Natural killer cell (primary cell): ENCODE measurements at regions not wholly inside any gene's neighbourhood (a gene's known extent, or its start where the extent isn't known, plus 50 kb on each side); places are given as distances from the start of the nearest gene placed in this dataset.

Source experiments
- ATAC-seq, 3 donors: fragments of 150-1000 bp in 2 of 3; fragments of 200-7000 bp in 1 of 3; cut with Tn5 transposase; 1 replicate in 1 of 3; 2 replicates in 2 of 3; pipeline ENCODE4 v1.10.0; 2021; ENCODE audit warnings: mild to moderate bottlenecking in 2 of 3, moderate library complexity in 2 of 3
- DNase-seq, 2 donors: peaks; one replicate each; pipeline versions ENCODE4 v3.0.0 to v3.0.0-alpha.2; 2013 to 2021; ENCODE audit warnings: mixed read lengths in 1 of 2
- H3K27ac ChIP-seq: one replicate; pipeline ENCODE4 v1.5.1; 2013; ENCODE audit warnings: mild to moderate bottlenecking, low read length
- H3K27me3 ChIP-seq: one replicate; pipeline ENCODE4 v1.6.1; 2013; ENCODE audit warnings: low read length; ENCODE audit not compliant: control insufficient read depth, insufficient read depth
- H3K36me3 ChIP-seq: one replicate; pipeline ENCODE4 v1.6.1; 2013; ENCODE audit warnings: low read length; ENCODE audit not compliant: control insufficient read depth, insufficient read depth
- H3K4me1 ChIP-seq: one replicate; pipeline ENCODE4 v1.6.1; 2013; ENCODE audit warnings: low read length; ENCODE audit not compliant: control insufficient read depth, insufficient read depth
- H3K4me3 ChIP-seq: one replicate; pipeline ENCODE4 v1.5.1; 2013; ENCODE audit warnings: low read length
- H3K9me3 ChIP-seq: one replicate; pipeline ENCODE4 v1.6.1; 2013; ENCODE audit warnings: low read length; ENCODE audit not compliant: control insufficient read depth, insufficient read depth
- H3K27ac Mint-ChIP-seq, 2 donors: one replicate each; pipeline ENCODE4 v1.8.0; 2022; ENCODE audit warnings: mild to moderate bottlenecking in 2 of 2, mixed read lengths in 2 of 2, moderate library complexity in 1 of 2
- H3K27me3 Mint-ChIP-seq, 2 donors: one replicate each; pipeline ENCODE4 v1.8.0; 2022; ENCODE audit warnings: low read depth in 2 of 2, mixed read lengths in 2 of 2
- H3K36me3 Mint-ChIP-seq: one replicate; pipeline ENCODE4 v1.8.0; 2022; ENCODE audit warnings: mixed read lengths
- H3K4me1 Mint-ChIP-seq, 2 donors: one replicate each; pipeline ENCODE4 v1.8.0; 2022; ENCODE audit warnings: mixed read lengths in 2 of 2
- H3K4me3 Mint-ChIP-seq: one replicate; pipeline ENCODE4 v1.8.0; 2022; ENCODE audit warnings: mild to moderate bottlenecking, moderate library complexity, mixed read lengths
- H3K9me3 Mint-ChIP-seq, 2 donors: one replicate each; pipeline ENCODE4 v1.8.0; 2022; ENCODE audit warnings: mixed read lengths in 2 of 2
- CTCF ChIP-seq: fragments of 200-600 bp; IDR thresholded peaks from one replicate; pipeline ENCODE4 v1.8.0; 2022; ENCODE audit warnings: antibody characterized with exemption
- WGBS: methylation state at CpG from one replicate; pipeline ENCODE4 v1.1.7; 2013; ENCODE audit warnings: missing lambda C conversion rate; ENCODE audit not compliant: insufficient coverage; 5-methylcytosine and 5-hydroxymethylcytosine counted together
- intact Hi-C: fragments of 100-400 bp; cut with micrococcal nuclease; formaldehyde crosslinking; loops from one replicate; pipeline ENCODE4 v1.14.2; 2022

- 87% methylated on average over 14 of the region's 14 CpGs for WGBS
- ATAC-seq, result no peak
These were observed 237.2 kb downstream of the NPHP4 start for GRCh38 chr1:5754817-5755551.

DNA sequence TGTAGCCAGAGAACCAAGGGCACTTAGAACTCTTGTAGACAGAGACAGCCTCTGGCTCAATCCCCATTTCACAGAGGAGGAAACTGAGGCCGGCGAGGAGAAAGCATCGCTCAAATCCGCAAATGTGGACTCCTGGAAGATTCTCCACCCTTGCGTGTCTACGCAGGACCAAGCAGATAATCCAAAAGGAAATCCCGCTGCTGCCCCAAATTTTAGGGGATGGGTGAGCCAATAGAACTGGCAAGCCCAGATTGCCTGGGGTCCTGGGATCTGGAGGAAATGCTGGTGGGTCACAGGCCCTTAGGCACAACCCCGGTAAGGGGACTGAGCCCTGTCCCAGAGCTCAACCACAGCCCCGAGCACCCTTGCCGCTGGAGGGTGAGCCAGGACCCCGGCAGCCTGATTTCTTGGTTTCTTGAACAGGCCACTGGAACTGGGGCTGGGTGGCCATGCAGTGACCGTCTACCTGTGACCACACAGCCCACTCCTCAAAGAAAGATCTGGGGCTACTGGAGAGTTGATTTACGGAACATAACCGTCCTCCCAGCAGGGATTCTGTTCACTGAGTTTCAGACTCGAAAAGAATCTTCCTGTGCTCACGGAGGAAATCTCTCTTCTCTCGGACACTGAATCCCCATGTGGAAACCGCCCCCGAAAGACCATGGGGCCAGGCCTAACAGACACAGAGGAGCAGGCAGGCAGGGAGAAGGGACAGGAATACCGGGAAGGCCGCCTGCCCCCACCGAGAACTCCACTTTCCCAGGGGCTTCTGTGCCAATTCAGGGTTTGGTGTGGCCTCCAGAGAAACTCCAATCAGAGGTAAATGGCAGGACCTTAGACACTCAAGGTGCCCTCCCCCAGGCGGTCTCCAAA lies 238.4 kb downstream of the NPHP4 start:
- DNase-seq (no peak), ATAC-seq (no peak)
- no peak for TF ChIP-seq CTCF
- Mint-ChIP-seq H3K36me3 (no peaks in the 10 kb centered on the region), H3K9me3 (no peaks in the 10 kb centered on the region), H3K4me3 (no peak overlapping the region), H3K27me3 (peaks cover 4 to 7% of the 10 kb centered on the region in 2 donors), H3K4me1 (no peaks in the 10 kb centered on the region), H3K27ac (no peak overlapping the region)
- H3K27ac ChIP-seq, result no peak overlapping the region
- no peaks in the 10 kb centered on the region for H3K4me1 ChIP-seq
- WGBS, result 88% methylated on average over 23 of the region's 23 CpGs
- no peak overlapping the region for H3K4me3 ChIP-seq
- no peaks in the 10 kb centered on the region for H3K36me3 ChIP-seq
- intact Hi-C loops, result no loop called here
- no peaks in the 10 kb centered on the region for H3K9me3 ChIP-seq
- no peaks in the 10 kb centered on the region for H3K27me3 ChIP-seq

More at GRCh38 chr1:5754817-5755551, 237.2 kb downstream of the NPHP4 start:
- Mint-ChIP-seq H3K27me3 (peaks cover 10 to 11% of the 10 kb centered on the region in 2 donors), H3K9me3 (no peaks in the 10 kb centered on the region), H3K36me3 (no peaks in the 10 kb centered on the region), H3K4me1 (no peaks in the 10 kb centered on the region), H3K27ac (no peak overlapping the region), H3K4me3 (no peak overlapping the region)
- H3K4me3 ChIP-seq, result no peak overlapping the region
- TF ChIP-seq CTCF, result no peak
- no peaks in the 10 kb centered on the region for H3K9me3 ChIP-seq
- no peaks in the 10 kb centered on the region for H3K4me1 ChIP-seq
- DNase-seq, result no peak
- no peak overlapping the region for H3K27ac ChIP-seq
- intact Hi-C loops, result no loop called here
- no peaks in the 10 kb centered on the region for H3K27me3 ChIP-seq
- H3K36me3 ChIP-seq, result no peaks in the 10 kb centered on the region

DNA sequence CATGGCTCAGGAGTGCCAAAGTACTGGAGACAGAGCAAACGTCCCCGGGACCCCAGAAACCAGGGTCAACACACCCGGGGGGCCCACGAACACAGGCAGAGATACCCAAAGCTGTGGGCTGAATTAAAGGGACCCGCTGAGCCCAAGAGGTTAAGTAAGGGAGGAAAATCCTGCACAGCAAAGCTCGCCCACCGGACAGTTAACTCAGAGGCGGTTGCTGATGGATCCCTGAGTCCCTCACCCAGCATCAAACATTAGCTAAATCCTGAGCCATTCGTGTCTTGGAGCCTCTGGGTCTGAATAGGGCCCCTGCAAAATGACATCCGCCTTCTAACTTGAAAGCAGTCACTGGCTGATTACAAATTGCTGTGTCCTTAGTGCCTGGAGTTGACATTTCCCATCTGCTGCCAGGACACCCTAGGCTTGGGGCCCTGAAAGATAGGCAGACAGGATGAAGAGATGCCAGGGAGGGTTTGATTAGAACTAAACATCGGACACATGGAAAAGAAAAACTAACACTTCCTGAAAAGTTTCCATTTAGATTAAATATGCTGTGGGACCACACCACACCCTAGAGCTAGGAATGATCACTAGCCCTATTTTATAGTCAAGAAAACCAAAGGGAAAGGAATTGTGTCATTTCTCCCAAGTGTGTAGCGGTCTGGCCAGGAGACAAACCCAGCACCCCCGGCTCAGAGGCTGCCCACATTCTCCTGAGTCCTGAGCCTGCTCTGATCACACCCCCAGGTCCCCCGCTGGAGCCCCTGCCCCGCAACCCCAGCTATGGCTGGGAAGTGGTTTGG lies 239.3 kb downstream of the NPHP4 start:
- Histone ChIP-seq H3K36me3 (no peaks in the 10 kb centered on the region), H3K4me1 (no peaks in the 10 kb centered on the region), H3K27me3 (no peaks in the 10 kb centered on the region), H3K9me3 (no peaks in the 10 kb centered on the region), H3K27ac (no peak overlapping the region), H3K4me3 (no peak overlapping the region)
- intact Hi-C loops, result no loop called here
- Mint-ChIP-seq H3K9me3 (no peaks in the 10 kb centered on the region), H3K36me3 (no peaks in the 10 kb centered on the region), H3K27ac (no peak overlapping the region), H3K4me1 (no peaks in the 10 kb centered on the region), H3K27me3 (peaks cover 0 to 3% of the 10 kb centered on the region in 2 donors), H3K4me3 (no peak overlapping the region)
- WGBS, result 78% methylated on average over 15 of the region's 15 CpGs
- no peak for TF ChIP-seq CTCF
- ATAC-seq (no peak), DNase-seq (no peak)
